SK-N-SH treated with all-trans-retinoic acid at 6 μM for 48 hours (cell line): ENCODE measurements at regions not wholly inside any gene's neighbourhood (a gene's known extent, or its start where the extent isn't known, plus 50 kb on each side); places are given as distances from the start of the nearest gene placed in this dataset.

ENCODE experiments used
- ARNTL ChIP-seq: fragments of 450-650 bp; formaldehyde crosslinking; IDR thresholded peaks from 2 replicates; pipeline ENCODE4 v1.5.0; 2020; ENCODE audit warnings: low read depth, mild to moderate bottlenecking, moderate library complexity, borderline replicate concordance
- CSDC2 ChIP-seq: fragments of 250-450 bp; sonication (Bioruptor Pico); IDR thresholded peaks from 2 replicates; pipeline ENCODE4 v1.5.0; 2020; ENCODE audit warnings: mild to moderate bottlenecking, moderate library complexity
- ESRRG ChIP-seq: fragments of 250-450 bp; sonication (Bioruptor Pico); IDR thresholded peaks from 2 replicates; pipeline ENCODE4 v1.6.1; 2021; ENCODE audit warnings: mild to moderate bottlenecking
- GLIS3 ChIP-seq: fragments of 250-450 bp; sonication (Bioruptor Pico); IDR thresholded peaks from 2 replicates; pipeline ENCODE4 v1.5.0; 2020; ENCODE audit warnings: mild to moderate bottlenecking, moderate library complexity
- RARB ChIP-seq: fragments of 250-450 bp; sonication (Bioruptor Pico); IDR thresholded peaks from 2 replicates; pipeline ENCODE4 v1.8.0; 2021; ENCODE audit warnings: mild to moderate bottlenecking, moderate library complexity
- SNAI2 ChIP-seq: fragments of 250-450 bp; sonication (Bioruptor Pico); IDR thresholded peaks from 2 replicates; pipeline ENCODE4 v1.5.0; 2020; ENCODE audit warnings: mild to moderate bottlenecking, moderate library complexity
- TOX ChIP-seq: fragments of 250-450 bp; sonication (Bioruptor Pico); IDR thresholded peaks from 2 replicates; pipeline ENCODE4 v1.8.0; 2021; ENCODE audit warnings: mild to moderate bottlenecking, moderate library complexity, borderline replicate concordance
- ZC3H10 ChIP-seq: fragments of 250-450 bp; sonication (Bioruptor Pico); IDR thresholded peaks from 2 replicates; pipeline ENCODE4 v1.5.1; 2021; ENCODE audit warnings: mild to moderate bottlenecking, moderate library complexity
- ZFP30 ChIP-seq: fragments of 450-650 bp; formaldehyde crosslinking; IDR thresholded peaks from 2 replicates; pipeline ENCODE4 v1.5.0; 2022; ENCODE audit warnings: mild to moderate bottlenecking, moderate library complexity
- ZNF565 ChIP-seq: fragments of 450-650 bp; formaldehyde crosslinking; conservative IDR thresholded peaks from 2 replicates; pipeline ENCODE4 v1.5.0; 2020; ENCODE audit warnings: low read depth, mild to moderate bottlenecking, moderate library complexity
- TF ChIP-seq, protein P1 (sequence below): fragments of 250-450 bp; sonication (Bioruptor Pico); IDR thresholded peaks from 2 replicates; pipeline ENCODE4 v1.8.0; 2020; ENCODE audit warnings: mild to moderate bottlenecking, moderate library complexity, borderline replicate concordance
- TF ChIP-seq, protein P2 (sequence below): fragments of 250-450 bp; sonication (Bioruptor Pico); IDR thresholded peaks from 2 replicates; pipeline ENCODE4 v1.8.0; 2021; ENCODE audit warnings: low read depth, mild to moderate bottlenecking, moderate library complexity, borderline replicate concordance
- TF ChIP-seq, protein P3 (sequence below): fragments of 250-450 bp; sonication (Bioruptor Pico); IDR thresholded peaks from 2 replicates; pipeline ENCODE4 v1.5.1; 2020; ENCODE audit warnings: low read depth, mild to moderate bottlenecking, moderate library complexity

DNA sequence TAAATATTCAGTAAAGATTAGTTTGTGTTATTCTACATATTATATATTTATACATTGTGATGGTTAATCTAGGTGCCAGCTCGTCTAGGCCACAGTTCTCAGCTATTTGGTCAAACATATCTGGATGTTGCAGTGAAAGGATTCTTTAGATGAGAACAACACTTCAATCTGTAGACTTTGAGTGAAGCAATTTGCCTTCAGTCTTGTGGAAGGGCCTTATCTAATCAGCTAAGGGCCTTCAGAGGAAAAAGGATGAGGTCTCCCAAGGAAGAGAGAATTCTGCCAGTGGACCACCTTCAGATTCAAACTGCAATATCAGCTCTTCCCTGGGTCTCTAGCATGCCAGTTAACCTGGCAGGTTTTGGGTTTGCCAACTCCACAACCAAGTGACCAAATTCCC, 112.0 kb downstream of the SH3TC2 start:
- TF ChIP-seq ZC3H10 (CRISPR knock-in tag) (no peak), CSDC2 (CRISPR knock-in tag) (no peak), SNAI2 (CRISPR knock-in tag) (no peak), TOX (no peak), GLIS3 (CRISPR knock-in tag) (no peak), ARNTL (CRISPR knock-in tag) (no peak), RARB (CRISPR knock-in tag) (no peak), ZNF565 (no peak), ESRRG (no peak), ZFP30 (CRISPR knock-in tag) (no peak)
- TF ChIP-seq, protein P1, sequence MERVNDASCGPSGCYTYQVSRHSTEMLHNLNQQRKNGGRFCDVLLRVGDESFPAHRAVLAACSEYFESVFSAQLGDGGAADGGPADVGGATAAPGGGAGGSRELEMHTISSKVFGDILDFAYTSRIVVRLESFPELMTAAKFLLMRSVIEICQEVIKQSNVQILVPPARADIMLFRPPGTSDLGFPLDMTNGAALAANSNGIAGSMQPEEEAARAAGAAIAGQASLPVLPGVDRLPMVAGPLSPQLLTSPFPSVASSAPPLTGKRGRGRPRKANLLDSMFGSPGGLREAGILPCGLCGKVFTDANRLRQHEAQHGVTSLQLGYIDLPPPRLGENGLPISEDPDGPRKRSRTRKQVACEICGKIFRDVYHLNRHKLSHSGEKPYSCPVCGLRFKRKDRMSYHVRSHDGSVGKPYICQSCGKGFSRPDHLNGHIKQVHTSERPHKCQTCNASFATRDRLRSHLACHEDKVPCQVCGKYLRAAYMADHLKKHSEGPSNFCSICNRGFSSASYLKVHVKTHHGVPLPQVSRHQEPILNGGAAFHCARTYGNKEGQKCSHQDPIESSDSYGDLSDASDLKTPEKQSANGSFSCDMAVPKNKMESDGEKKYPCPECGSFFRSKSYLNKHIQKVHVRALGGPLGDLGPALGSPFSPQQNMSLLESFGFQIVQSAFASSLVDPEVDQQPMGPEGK (CRISPR knock-in tag) = no peak
- TF ChIP-seq, protein P2, sequence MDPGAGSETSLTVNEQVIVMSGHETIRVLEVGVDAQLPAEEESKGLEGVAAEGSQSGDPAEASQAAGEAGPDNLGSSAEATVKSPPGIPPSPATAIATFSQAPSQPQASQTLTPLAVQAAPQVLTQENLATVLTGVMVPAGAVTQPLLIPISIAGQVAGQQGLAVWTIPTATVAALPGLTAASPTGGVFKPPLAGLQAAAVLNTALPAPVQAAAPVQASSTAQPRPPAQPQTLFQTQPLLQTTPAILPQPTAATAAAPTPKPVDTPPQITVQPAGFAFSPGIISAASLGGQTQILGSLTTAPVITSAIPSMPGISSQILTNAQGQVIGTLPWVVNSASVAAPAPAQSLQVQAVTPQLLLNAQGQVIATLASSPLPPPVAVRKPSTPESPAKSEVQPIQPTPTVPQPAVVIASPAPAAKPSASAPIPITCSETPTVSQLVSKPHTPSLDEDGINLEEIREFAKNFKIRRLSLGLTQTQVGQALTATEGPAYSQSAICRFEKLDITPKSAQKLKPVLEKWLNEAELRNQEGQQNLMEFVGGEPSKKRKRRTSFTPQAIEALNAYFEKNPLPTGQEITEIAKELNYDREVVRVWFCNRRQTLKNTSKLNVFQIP = no peak
- TF ChIP-seq, protein P3, sequence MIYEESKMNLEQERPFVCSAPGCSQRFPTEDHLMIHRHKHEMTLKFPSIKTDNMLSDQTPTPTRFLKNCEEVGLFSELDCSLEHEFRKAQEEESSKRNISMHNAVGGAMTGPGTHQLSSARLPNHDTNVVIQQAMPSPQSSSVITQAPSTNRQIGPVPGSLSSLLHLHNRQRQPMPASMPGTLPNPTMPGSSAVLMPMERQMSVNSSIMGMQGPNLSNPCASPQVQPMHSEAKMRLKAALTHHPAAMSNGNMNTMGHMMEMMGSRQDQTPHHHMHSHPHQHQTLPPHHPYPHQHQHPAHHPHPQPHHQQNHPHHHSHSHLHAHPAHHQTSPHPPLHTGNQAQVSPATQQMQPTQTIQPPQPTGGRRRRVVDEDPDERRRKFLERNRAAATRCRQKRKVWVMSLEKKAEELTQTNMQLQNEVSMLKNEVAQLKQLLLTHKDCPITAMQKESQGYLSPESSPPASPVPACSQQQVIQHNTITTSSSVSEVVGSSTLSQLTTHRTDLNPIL (CRISPR knock-in tag) = no peak
